Activated T-helper 17 cell treated with anti-CD3 and anti-CD28 coated beads, Interleukin-2, amount 50 U/mL, for 72 hours (primary cell): ENCODE measurements at regions not wholly inside any gene's neighbourhood (a gene's known extent, or its start where the extent isn't known, plus 50 kb on each side); places are given as distances from the start of the nearest gene placed in this dataset.

Experiments
- ATAC-seq: fragments of 150-1000 bp; cut with Tn5 transposase; replicated peaks from 2 replicates; pipeline ENCODE4 v1.10.0; 2021; ENCODE audit warnings: mild to moderate bottlenecking, moderate library complexity
- H3K27ac Mint-ChIP-seq: one replicate; pipeline ENCODE4 v1.8.0; 2022; ENCODE audit warnings: mixed read lengths
- H3K27me3 Mint-ChIP-seq: one replicate; pipeline ENCODE4 v1.8.0; 2022; ENCODE audit warnings: mixed read lengths
- H3K36me3 Mint-ChIP-seq: one replicate; pipeline ENCODE4 v1.8.0; 2022; ENCODE audit warnings: low read depth, mild to moderate bottlenecking, mixed read lengths
- H3K4me1 Mint-ChIP-seq: one replicate; pipeline ENCODE4 v1.8.0; 2022; ENCODE audit warnings: mixed read lengths
- H3K4me3 Mint-ChIP-seq: one replicate; pipeline ENCODE4 v1.8.0; 2022; ENCODE audit warnings: mild to moderate bottlenecking, mixed read lengths
- H3K9me3 Mint-ChIP-seq: one replicate; pipeline ENCODE4 v1.8.0; 2022; ENCODE audit warnings: mixed read lengths

- Mint-ChIP-seq H3K27ac (no peak overlapping the region), H3K9me3 (peaks cover 21% of the 10 kb centered on the region), H3K36me3 (no peaks in the 10 kb centered on the region), H3K27me3 (peaks cover 6% of the 10 kb centered on the region), H3K4me3 (no peak overlapping the region), H3K4me1 (no peaks in the 10 kb centered on the region)
- no peak for ATAC-seq
Observed at GRCh38 chr1:98104289-98104688, 183.5 kb upstream of the DPYD start.

GRCh38 chr1:98103617-98104285, 182.9 kb upstream of the DPYD start:
- H3K9me3 Mint-ChIP-seq = peaks cover 21% of the 10 kb centered on the region
- no peaks in the 10 kb centered on the region for H3K36me3 Mint-ChIP-seq
- no peaks in the 10 kb centered on the region for H3K4me1 Mint-ChIP-seq
- no peak for ATAC-seq
- H3K27ac Mint-ChIP-seq = no peak overlapping the region
- H3K4me3 Mint-ChIP-seq = no peak overlapping the region
- peaks cover 6% of the 10 kb centered on the region for H3K27me3 Mint-ChIP-seq

GRCh38 chr1:98102345-98103030, 181.7 kb upstream of the DPYD start:
- Mint-ChIP-seq H3K27me3 (peaks cover 2% of the 10 kb centered on the region), H3K4me1 (no peaks in the 10 kb centered on the region), H3K36me3 (no peaks in the 10 kb centered on the region), H3K4me3 (no peak overlapping the region), H3K27ac (no peak overlapping the region), H3K9me3 (peaks cover 11% of the 10 kb centered on the region)
- no peak for ATAC-seq

- Mint-ChIP-seq H3K4me1 (no peaks in the 10 kb centered on the region), H3K27ac (no peak overlapping the region), H3K9me3 (peaks cover 6% of the 10 kb centered on the region), H3K4me3 (no peak overlapping the region), H3K36me3 (no peaks in the 10 kb centered on the region), H3K27me3 (peaks cover 2% of the 10 kb centered on the region)
- ATAC-seq = no peak
Observed at GRCh38 chr1:98101364-98101763, 180.5 kb upstream of the DPYD start.

- ATAC-seq = no peak
- H3K27me3 Mint-ChIP-seq = no peaks in the 10 kb centered on the region
- H3K9me3 Mint-ChIP-seq = no peaks in the 10 kb centered on the region
- no peak overlapping the region for H3K27ac Mint-ChIP-seq
- H3K36me3 Mint-ChIP-seq = no peaks in the 10 kb centered on the region
- H3K4me3 Mint-ChIP-seq = no peak overlapping the region
- H3K4me1 Mint-ChIP-seq = no peaks in the 10 kb centered on the region
Observed at GRCh38 chr1:98099501-98099900, 178.7 kb upstream of the DPYD start.

GRCh38 chr1:98098473-98098872, 177.6 kb upstream of the DPYD start:
- no peaks in the 10 kb centered on the region for H3K4me1 Mint-ChIP-seq
- H3K27ac Mint-ChIP-seq = no peak overlapping the region
- no peaks in the 10 kb centered on the region for H3K27me3 Mint-ChIP-seq
- H3K9me3 Mint-ChIP-seq = no peaks in the 10 kb centered on the region
- no peak overlapping the region for H3K4me3 Mint-ChIP-seq
- H3K36me3 Mint-ChIP-seq = no peaks in the 10 kb centered on the region
- no peak for ATAC-seq

- Mint-ChIP-seq H3K36me3 (no peaks in the 10 kb centered on the region), H3K4me1 (no peaks in the 10 kb centered on the region), H3K27me3 (peaks cover under 1% of the 10 kb centered on the region), H3K9me3 (no peaks in the 10 kb centered on the region), H3K4me3 (no peak overlapping the region), H3K27ac (no peak overlapping the region)
- no peak for ATAC-seq
Observed at GRCh38 chr1:98090351-98090750, 169.5 kb upstream of the DPYD start.

GRCh38 chr1:98088381-98088780, 167.5 kb upstream of the DPYD start:
- H3K4me3 Mint-ChIP-seq = no peak overlapping the region
- H3K4me1 Mint-ChIP-seq = no peaks in the 10 kb centered on the region
- H3K9me3 Mint-ChIP-seq = no peaks in the 10 kb centered on the region
- ATAC-seq = no peak
- peaks cover 12% of the 10 kb centered on the region for H3K27me3 Mint-ChIP-seq
- H3K27ac Mint-ChIP-seq = no peak overlapping the region
- H3K36me3 Mint-ChIP-seq = no peaks in the 10 kb centered on the region

- Mint-ChIP-seq H3K27me3 (peaks cover 12% of the 10 kb centered on the region), H3K4me1 (no peaks in the 10 kb centered on the region), H3K36me3 (no peaks in the 10 kb centered on the region), H3K27ac (no peak overlapping the region), H3K9me3 (no peaks in the 10 kb centered on the region), H3K4me3 (no peak overlapping the region)
- no peak for ATAC-seq
Observed at GRCh38 chr1:98086796-98087441, 166.1 kb upstream of the DPYD start.

GRCh38 chr1:98086156-98086555, 165.3 kb upstream of the DPYD start:
- ATAC-seq = no peak
- no peak overlapping the region for H3K27ac Mint-ChIP-seq
- H3K4me3 Mint-ChIP-seq = no peak overlapping the region
- no peaks in the 10 kb centered on the region for H3K36me3 Mint-ChIP-seq
- peaks cover 12% of the 10 kb centered on the region for H3K27me3 Mint-ChIP-seq
- H3K9me3 Mint-ChIP-seq = no peaks in the 10 kb centered on the region
- no peaks in the 10 kb centered on the region for H3K4me1 Mint-ChIP-seq

GRCh38 chr1:98084188-98084587, 163.4 kb upstream of the DPYD start:
- no peak overlapping the region for H3K4me3 Mint-ChIP-seq
- no peak overlapping the region for H3K27ac Mint-ChIP-seq
- no peaks in the 10 kb centered on the region for H3K9me3 Mint-ChIP-seq
- no peaks in the 10 kb centered on the region for H3K4me1 Mint-ChIP-seq
- peaks cover 12% of the 10 kb centered on the region for H3K27me3 Mint-ChIP-seq
- no peaks in the 10 kb centered on the region for H3K36me3 Mint-ChIP-seq
- ATAC-seq = no peak

- peaks cover 12% of the 10 kb centered on the region for H3K27me3 Mint-ChIP-seq
- H3K9me3 Mint-ChIP-seq = no peaks in the 10 kb centered on the region
- no peak overlapping the region for H3K4me3 Mint-ChIP-seq
- no peaks in the 10 kb centered on the region for H3K36me3 Mint-ChIP-seq
- no peaks in the 10 kb centered on the region for H3K4me1 Mint-ChIP-seq
- ATAC-seq = no peak
- no peak overlapping the region for H3K27ac Mint-ChIP-seq
Observed at GRCh38 chr1:98081944-98082343, 161.1 kb upstream of the DPYD start.

- H3K4me1 Mint-ChIP-seq = no peaks in the 10 kb centered on the region
- no peaks in the 10 kb centered on the region for H3K27me3 Mint-ChIP-seq
- no peak for ATAC-seq
- H3K36me3 Mint-ChIP-seq = no peaks in the 10 kb centered on the region
- H3K9me3 Mint-ChIP-seq = no peaks in the 10 kb centered on the region
- no peak overlapping the region for H3K27ac Mint-ChIP-seq
- no peak overlapping the region for H3K4me3 Mint-ChIP-seq
Observed at GRCh38 chr1:98078596-98078995, 157.8 kb upstream of the DPYD start.

GRCh38 chr1:98077691-98078090, 156.9 kb upstream of the DPYD start:
- Mint-ChIP-seq H3K27ac (no peak overlapping the region), H3K36me3 (no peaks in the 10 kb centered on the region), H3K4me3 (no peak overlapping the region), H3K27me3 (no peaks in the 10 kb centered on the region), H3K4me1 (no peaks in the 10 kb centered on the region), H3K9me3 (no peaks in the 10 kb centered on the region)
- ATAC-seq = no peak

- no peak for ATAC-seq
- Mint-ChIP-seq H3K4me1 (no peaks in the 10 kb centered on the region), H3K36me3 (no peaks in the 10 kb centered on the region), H3K27ac (no peak overlapping the region), H3K4me3 (no peak overlapping the region), H3K9me3 (no peaks in the 10 kb centered on the region), H3K27me3 (peaks cover 5% of the 10 kb centered on the region)
Observed at GRCh38 chr1:98075626-98076025, 154.8 kb upstream of the DPYD start.
